Effector CD4-positive, alpha-beta T cell (primary cell): ENCODE measurements at regions not wholly inside any gene's neighbourhood (a gene's known extent, or its start where the extent isn't known, plus 50 kb on each side); places are given as distances from the start of the nearest gene placed in this dataset.

Source experiments
- DNase-seq: peaks from one replicate; pipeline ENCODE4 v3.0.0-alpha.2; 2020

- DNase-seq = no peak
These were observed 125.7 kb upstream of the CDH5 start for GRCh38 chr16:66240631-66241395.

- no peak for DNase-seq
These were observed 126.4 kb upstream of the CDH5 start for GRCh38 chr16:66240088-66240487.

GRCh38 chr16:66238696-66239095 lies 127.8 kb upstream of the CDH5 start:
- no peak for DNase-seq

GRCh38 chr16:66236301-66236700 lies 130.2 kb upstream of the CDH5 start:
- DNase-seq = no peak

GRCh38 chr16:66231452-66232160 lies 134.9 kb upstream of the CDH5 start:
- DNase-seq = no peak

- DNase-seq = no peak
These were observed 136.8 kb upstream of the CDH5 start for GRCh38 chr16:66229651-66230050.

GRCh38 chr16:66228792-66229191 lies 137.7 kb upstream of the CDH5 start:
- DNase-seq = no peak

- DNase-seq = no peak
These were observed 138.5 kb upstream of the CDH5 start for GRCh38 chr16:66227766-66228530.

GRCh38 chr16:66226762-66227161 lies 139.7 kb upstream of the CDH5 start:
- no peak for DNase-seq

- no peak for DNase-seq
These were observed 140.8 kb upstream of the CDH5 start for GRCh38 chr16:66225696-66226095.

- no peak for DNase-seq
These were observed 141.9 kb upstream of the CDH5 start for GRCh38 chr16:66224626-66225025.

- no peak for DNase-seq
These were observed 142.3 kb upstream of the CDH5 start for GRCh38 chr16:66224186-66224585.

GRCh38 chr16:66223176-66223780 lies 143.2 kb upstream of the CDH5 start:
- DNase-seq = no peak

- DNase-seq = no peak
These were observed 143.7 kb upstream of the CDH5 start for GRCh38 chr16:66222756-66223155.

- no peak for DNase-seq
These were observed 145.8 kb upstream of the CDH5 start for GRCh38 chr16:66220702-66221101.

- DNase-seq = no peak
These were observed 147.0 kb upstream of the CDH5 start for GRCh38 chr16:66219491-66219890.

- DNase-seq = no peak
These were observed 154.1 kb upstream of the CDH5 start for GRCh38 chr16:66212428-66212827.

- no peak for DNase-seq
These were observed 154.8 kb upstream of the CDH5 start for GRCh38 chr16:66211651-66212050.

- no peak for DNase-seq
These were observed 158.6 kb upstream of the CDH5 start for GRCh38 chr16:66207883-66208265.

GRCh38 chr16:66207139-66207882 lies 159.2 kb upstream of the CDH5 start:
- DNase-seq = no peak

- no peak for DNase-seq
These were observed 160.1 kb upstream of the CDH5 start for GRCh38 chr16:66206363-66206762.
